SW 1271 (cell line): ENCODE measurements at regions not wholly inside any gene's neighbourhood (a gene's known extent, or its start where the extent isn't known, plus 50 kb on each side); places are given as distances from the start of the nearest gene placed in this dataset.
"Not testable (repeated sequence)": the region's sequence is repeated elsewhere in the genome, so short reads cannot be mapped to it uniquely, and the experiment has no call there.

Source experiments
- DNase-seq, 2 experiments: peaks; one replicate each; lab custom pipeline; 2025; lab: John Stamatoyannopoulos, UW

DNA sequence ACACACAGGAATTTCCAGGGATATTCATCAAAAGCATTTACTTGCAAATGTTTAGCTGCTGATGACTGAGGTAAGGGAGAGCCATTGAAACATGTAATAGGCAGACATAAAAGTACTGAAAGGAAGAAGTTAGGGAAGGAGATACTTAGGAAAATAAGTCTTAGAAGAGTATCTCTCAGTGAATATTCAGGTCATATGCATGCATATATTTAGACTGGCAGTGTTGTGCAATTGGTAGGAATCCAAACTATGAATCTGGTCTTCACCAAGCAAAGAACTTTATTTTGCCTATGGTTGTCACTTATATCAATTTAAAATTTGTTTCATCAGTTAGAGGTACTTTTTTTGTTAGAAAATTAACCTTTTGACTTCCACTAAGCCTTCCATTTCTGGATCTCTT, 1490.7 kb downstream of the SUCLG1 start:
- no peak for DNase-seq

- no peak for DNase-seq
These were observed 1494.7 kb downstream of the SUCLG1 start for GRCh38 chr2:82964341-82964740.

GRCh38 chr2:82959727-82960126, 1499.4 kb downstream of the SUCLG1 start:
- DNase-seq: no peak

GRCh38 chr2:82954868-82955267, 1504.2 kb downstream of the SUCLG1 start:
- DNase-seq: no peak

GRCh38 chr2:82939211-82939610, 1519.9 kb downstream of the SUCLG1 start:
- DNase-seq: no peak

DNA sequence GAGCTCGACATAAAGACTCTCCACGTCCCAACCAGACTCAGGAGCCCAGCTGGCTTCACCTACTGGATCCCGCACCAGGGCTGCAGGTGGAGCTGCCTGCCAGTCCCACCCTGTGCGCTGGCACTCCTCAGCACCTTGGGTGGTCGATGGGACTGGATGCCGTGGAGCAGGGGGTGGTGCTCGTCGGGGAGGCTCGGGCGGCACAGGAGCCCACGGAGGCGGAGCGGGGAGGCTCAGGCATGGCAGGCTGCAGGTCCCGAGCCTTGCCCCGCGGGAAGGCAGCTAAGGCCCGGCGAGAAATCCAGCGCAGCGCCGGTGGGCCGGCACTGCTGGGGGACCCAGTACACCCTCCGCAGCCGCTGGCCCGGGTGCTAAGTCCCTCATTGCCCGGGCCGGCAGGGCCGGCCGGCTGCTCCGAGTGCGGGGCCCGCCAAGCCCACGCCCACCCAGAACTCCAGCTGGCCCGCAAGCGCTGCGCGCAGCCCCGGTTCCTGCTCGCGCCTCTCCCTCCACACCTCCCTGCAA, 1520.7 kb downstream of the SUCLG1 start:
- not testable (repeated sequence) for DNase-seq

DNA sequence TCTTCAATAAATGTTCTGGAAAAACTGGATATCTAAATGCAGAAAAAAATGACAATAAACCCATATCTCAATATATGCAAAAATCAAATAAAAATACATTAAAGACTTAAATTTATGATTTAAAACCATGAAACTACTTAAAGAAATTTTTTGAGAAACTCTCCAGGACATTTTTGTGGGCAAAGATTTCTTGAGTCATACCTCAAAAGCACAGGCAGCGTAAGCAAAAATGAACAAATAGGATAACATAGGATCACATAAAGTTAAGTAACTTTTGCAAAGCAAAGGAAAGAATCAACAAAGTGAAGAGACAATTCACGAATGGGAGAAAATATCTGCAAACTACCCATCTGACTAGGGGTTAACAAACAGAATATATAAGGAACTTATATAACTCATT, 1545.5 kb downstream of the SUCLG1 start:
- DNase-seq: no peak

DNA sequence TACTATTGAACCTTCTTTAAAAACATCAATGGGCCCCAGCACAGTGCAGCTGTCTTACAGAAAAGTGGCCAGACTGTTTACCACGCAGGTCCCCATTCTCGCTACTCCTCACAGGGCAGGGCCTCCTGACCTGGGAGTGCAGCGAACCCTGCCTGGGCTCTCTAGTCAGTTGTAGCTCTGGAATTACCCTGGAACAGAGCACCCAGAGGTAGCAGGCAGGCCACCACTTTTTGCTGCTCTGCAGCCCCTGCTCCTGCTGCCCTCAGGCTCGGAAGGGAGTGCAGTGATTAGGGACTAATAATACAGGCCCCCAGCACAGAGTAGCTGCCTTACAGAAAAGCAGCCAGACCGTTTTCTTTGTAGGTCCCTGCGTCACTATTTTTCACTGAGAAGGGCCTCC, 1563.0 kb downstream of the SUCLG1 start:
- DNase-seq: no peak

DNA sequence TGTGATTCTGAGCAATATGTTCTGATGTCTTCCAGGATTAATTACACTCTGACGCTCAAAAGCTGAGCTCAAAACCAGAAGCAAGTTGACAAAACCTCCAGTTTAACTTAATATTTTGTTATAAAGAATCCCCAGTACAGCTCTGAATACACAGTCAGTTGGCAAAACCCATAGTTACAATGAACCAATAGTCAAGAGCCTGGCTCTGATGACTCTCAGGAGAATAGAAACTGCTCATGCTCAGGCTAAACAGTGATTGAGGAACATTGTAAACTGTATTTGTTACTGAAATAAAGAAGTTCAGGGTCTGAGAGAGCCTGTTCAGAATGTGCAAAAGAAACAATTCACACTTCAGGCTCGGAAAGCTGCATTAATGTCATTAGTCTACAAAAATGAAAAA, 1565.9 kb downstream of the SUCLG1 start:
- DNase-seq: no peak

DNA sequence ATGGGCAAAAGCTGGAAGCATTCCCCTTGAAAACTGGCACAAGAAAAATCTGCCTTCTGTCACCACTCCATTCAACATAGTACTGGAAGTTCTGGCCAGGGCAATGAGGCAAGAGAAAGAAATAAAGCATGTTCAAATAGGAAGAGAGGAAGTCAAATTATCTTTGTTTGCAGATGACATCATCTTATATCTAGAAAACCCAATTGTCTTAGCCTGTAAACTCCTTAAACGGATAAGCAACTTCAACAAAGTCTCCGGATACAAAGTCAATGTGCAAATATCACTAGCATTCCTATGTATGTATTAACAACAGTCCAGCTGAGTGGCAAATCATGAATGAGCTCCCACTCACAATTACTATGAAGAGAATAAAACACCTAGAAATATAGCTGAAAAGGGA, 1579.3 kb downstream of the SUCLG1 start:
- DNase-seq: no peak

DNA sequence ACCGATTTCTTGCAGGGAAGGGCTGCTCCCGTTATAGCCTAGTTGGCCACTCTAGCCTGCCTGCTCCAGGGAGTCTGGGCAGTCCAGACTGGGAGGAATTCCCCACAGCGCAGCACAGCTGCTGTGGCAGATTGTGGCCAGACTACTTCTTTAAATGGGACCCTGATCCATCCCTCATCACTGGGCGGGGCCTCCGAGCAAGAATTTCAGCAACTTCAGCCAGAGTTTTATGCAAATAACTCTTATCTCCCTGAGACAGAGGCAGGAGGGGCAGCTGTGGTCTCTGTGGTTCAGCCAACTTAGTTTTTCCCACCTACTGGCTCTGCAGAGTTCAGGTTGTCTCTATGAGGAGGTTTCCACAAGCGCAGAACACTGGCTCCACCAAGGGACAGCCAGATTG, 1583.2 kb downstream of the SUCLG1 start:
- no peak for DNase-seq

DNA sequence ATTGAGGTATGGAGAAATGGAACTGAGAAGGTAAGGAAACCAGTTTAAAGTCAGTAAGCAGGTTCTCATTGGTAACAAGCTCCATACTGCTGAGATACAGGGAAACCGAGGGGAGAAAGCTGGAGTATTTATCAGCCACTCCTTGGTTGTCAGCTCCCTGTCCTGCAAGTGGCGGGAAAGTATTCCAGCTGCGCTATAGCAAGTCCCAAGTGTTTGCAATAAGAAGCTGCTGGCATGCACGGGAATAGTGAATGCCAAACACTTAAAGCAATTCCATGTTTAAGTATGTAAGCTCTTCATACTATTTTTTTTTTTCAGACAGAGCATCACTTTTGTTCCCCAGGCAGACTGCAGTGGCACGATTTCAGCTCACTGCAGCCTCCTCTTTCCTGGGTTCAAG, 1601.1 kb downstream of the SUCLG1 start:
- no peak for DNase-seq

- no peak for DNase-seq
These were observed 1605.8 kb downstream of the SUCLG1 start for GRCh38 chr2:82853299-82853698.

DNA sequence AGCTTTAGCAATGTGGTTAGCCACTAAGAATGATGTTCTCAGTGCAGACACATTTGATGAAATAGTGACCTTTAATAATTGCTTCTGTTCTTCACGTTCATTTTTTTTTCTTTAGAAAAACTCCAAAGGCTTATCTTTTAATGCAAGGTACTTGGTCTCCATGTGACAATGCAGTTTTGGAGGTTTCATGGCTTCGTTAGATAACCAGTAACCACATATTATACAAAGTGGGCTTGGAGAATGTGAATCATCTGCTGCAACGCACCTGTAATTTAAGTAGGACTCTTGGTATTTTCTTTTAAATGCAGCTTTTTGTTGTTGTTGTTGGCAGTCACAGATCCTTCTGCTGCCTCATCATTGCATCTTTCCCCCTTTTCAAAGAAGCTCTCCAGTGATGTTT, 1606.3 kb downstream of the SUCLG1 start:
- DNase-seq: no peak

DNA sequence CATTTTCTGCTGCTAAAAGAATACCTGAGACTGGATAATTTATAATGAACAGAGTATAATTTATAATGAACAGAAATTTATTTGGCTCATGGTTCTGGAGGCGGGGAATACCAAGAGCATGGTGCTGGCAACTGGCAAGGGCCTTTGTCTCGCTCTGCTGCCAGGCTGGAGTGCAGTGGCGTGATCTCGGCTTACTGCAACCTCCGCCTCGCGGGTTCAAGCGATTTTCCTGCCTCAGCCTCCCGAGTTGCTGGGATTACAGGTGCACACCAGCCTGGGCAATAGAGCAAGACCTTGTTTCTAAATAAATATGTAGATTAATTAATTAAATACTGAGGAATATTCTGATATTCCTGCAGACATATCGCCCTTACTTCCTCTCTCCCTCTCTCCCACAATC, 1610.8 kb downstream of the SUCLG1 start:
- DNase-seq: no peak

- no peak for DNase-seq
These were observed 1620.0 kb downstream of the SUCLG1 start for GRCh38 chr2:82839036-82839435.

GRCh38 chr2:82837588-82838304, 1621.3 kb downstream of the SUCLG1 start:
- DNase-seq: peak; percentile 14 to 73

DNA sequence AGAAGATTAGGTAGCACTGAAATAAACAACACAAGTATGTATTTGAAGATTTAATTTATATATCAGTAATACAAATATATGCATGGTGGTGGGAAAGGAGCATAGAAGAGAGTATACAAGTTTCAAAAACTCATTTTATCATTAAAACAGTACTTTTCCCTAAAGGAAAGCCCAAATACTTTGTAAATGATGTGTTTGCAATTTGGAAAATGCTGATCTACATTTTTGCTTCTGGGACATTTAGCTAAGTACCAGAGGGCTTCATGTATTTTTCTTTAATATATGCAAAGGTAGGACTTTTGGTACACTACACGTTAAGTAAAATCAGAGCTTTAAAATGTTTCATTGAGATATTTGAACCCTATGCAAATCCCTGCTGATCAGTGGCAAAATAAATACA, 1624.2 kb downstream of the SUCLG1 start:
- DNase-seq: no peak

DNA sequence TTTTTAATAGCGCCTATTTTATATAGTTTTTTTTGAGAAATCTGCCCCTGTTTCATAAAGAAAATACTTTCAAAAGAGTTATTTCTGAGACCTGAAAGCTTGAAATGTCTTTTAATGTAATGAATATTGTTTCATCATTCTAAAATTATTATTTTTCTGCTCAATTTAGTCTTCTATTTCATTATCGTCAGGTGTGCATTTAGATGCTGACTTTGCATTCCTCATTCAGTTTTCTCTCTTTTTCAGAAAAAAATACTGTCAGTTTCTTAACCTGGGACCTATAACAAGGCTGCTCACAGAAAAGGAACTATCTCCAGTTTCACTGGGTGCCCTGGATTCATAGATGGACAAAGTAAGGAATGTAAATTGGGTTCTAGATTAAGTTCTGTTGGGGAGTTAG, 1631.7 kb downstream of the SUCLG1 start:
- no peak for DNase-seq

GRCh38 chr2:82826437-82826836, 1632.6 kb downstream of the SUCLG1 start:
- no peak for DNase-seq

- DNase-seq: no peak
These were observed 1633.5 kb downstream of the SUCLG1 start for GRCh38 chr2:82825410-82826090.

GRCh38 chr2:82823892-82824291, 1635.2 kb downstream of the SUCLG1 start:
- no peak for DNase-seq

DNA sequence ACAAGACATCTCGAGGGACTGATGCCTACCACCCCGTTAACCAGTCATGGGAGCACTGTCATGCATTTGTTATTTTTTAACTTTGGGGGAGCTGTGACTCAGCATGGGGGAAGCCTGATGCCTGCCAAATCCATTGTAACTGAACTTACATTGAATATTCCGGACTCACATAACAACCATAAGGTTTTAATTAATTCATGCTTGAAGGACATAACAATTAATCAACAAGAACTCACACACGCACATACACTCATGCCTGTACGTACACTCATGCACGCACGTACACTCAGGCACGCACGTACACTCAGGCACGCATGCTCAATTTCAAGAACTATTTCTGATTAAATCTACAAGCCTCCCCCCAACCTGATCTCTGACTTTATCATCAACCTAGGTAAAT, 1639.1 kb downstream of the SUCLG1 start:
- no peak for DNase-seq

DNA sequence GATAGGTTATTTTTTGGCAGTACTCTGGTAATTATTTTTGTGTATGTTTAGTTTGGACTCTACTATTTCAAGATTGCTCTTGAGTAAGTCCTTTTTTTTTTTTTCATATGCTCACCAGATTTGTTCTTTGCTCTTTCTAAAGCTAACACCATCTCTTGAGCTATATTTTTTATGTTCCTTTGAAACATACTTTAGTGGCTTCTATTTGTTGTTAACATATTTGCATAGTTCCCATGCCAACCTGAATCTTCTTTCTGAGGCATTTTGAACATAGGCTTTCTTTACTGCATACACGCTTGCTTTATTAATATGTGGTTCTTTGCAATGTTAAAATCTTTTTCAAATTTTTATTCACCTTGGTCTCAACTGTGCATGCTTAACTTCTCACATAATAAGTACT, 1644.9 kb downstream of the SUCLG1 start:
- DNase-seq: no peak
